HG02610 (cell line): ENCODE measurements at regions not wholly inside any gene's neighbourhood (a gene's known extent, or its start where the extent isn't known, plus 50 kb on each side); places are given as distances from the start of the nearest gene placed in this dataset.
"Not testable (repeated sequence)": the region's sequence is repeated elsewhere in the genome, so short reads cannot be mapped to it uniquely, and the experiment has no call there.

Experiments
- ATAC-seq: cut with Tn5 transposase; IDR thresholded peaks from one replicate; pipeline ENCODE4 v1.9.1; 2021; ENCODE audit warnings: mild to moderate bottlenecking, moderate library complexity; ENCODE audit not compliant: unreplicated experiment

DNA sequence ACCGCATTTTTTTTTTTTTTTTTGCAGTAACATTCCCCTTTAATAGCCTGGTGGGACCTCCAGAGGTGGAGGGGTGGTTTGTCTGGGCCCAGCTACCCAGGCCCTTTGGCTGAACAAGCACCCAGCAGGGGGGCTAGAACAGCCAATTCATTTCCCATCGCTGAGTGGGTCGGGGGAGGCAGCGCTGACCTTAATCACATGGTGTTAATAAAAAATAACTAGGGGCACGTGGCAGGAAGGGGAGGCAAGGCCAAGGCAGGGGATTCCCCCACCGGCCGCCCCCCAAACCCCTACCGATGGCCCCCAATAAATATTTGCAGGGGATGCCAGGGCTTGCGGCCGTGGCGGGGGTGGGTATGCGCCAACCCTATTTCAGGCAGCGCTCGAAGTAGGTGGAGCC is 1709.9 kb downstream of the TP53TG3F start:
- ATAC-seq = not testable (repeated sequence)

DNA sequence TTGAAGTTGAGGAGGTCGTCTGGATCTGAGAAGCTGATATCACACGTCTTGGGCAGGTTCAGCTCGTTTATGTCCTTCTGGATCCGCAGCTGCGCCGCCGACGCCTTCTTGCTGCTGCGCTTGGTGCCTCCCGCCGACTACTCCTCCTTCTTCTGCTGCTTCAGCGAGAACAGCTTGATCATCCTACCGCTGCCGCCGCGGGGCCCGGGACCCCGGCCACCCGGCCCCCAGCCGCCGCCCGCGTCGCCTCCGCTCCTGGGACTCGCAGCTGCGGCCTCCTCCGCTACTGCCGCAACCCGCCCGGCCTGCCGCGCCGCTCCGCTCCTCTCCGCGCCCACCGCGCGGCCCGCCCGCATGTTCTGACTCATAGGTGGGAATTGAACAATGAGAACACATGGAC is 1710.6 kb downstream of the TP53TG3F start:
- not testable (repeated sequence) for ATAC-seq

DNA sequence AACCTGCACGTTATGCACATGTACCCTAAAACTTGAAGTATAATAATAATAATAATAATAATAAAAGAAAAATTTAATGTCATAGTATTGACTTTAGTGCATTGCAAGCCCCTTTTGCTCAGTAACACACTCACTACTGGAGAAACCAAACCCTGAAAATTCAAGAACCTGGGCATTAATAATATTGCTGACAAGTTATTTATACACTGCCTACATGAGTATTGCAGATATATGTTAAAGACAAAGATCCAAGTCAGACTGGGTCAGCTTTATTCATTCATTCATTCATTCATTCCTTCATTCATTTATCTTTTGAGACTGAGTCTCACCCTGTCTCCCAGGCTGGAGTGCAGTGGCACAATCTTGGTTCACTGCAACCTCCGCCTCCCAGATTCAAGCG is 1711.2 kb downstream of the TP53TG3F start:
- ATAC-seq = no peak

DNA sequence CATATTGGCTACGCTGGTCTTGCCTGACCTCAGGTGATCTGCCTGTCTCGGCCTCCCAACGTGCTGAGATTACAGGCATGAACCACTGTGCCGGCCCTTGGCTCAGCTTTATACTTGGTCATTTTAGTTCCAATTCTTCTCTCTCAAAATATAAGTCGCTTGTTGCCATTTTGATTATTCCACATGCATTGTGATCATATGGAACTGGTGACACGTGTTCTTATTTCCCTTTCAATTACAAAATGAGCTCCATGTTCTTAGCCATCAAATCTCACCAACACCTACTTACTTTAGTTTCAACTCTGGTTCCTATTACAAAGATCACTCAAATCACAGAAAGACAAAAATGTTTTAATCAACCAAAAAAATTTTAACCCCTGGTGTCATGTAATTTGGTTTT is 1711.7 kb downstream of the TP53TG3F start:
- ATAC-seq = no peak

DNA sequence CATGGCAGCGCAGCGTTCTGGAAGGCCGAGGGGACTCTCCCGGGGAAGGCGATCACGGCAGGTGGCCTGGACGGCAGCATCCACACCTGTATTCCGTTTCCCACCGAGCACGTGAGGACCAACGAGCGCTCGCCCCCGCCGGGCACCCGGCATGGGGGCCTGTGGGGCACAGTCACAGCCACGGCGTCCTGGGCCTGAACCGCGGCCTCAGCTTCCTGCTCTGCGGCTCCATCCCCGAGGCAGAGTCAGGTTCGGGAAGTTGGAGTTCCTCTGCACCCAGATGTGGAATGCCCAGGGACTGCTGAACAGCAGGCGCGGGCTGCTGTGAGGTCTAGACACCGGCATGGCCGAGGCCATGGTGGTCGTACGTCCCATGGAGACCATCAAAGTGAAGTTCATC is 1713.9 kb downstream of the TP53TG3F start:
- no peak for ATAC-seq

DNA sequence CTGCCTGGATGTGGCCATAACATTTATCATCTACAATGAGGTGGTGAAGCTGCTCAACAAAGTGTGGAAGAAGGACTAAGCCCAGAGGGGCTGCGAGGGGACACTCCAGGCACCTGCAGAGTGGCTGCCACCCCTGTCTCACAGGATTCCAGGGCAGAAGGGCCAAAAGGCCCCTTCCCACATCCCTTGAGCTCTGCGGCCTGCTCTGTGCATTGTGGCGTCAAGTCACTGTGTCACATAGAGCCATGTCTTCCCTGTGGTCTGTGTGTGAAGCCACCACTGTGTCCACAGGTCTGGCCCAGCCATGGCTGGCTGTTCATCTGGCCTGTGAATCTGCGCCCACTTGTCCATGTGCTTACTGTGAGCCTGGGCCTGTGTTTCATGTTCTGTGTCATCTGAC is 1714.6 kb downstream of the TP53TG3F start:
- no peak for ATAC-seq

DNA sequence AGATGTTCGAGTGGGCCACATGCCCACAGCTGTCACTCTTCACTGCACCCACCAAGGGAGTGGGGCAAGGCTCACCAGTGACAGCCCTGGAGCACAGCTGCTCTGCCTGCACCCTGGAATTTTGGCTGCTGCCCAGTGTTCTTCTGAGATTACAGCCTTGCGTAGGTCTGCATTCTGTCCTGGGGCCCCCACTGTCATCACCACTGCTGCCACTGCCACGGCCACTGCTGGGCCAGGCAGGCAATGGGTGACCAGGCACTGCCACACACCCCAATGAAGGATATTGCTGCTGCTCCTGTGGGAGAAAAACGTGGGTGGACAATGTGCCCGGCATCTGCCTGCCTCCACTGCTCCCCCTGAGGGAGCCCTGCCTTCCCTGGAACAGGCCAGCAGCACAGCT is 1717.0 kb downstream of the TP53TG3F start:
- ATAC-seq = no peak

DNA sequence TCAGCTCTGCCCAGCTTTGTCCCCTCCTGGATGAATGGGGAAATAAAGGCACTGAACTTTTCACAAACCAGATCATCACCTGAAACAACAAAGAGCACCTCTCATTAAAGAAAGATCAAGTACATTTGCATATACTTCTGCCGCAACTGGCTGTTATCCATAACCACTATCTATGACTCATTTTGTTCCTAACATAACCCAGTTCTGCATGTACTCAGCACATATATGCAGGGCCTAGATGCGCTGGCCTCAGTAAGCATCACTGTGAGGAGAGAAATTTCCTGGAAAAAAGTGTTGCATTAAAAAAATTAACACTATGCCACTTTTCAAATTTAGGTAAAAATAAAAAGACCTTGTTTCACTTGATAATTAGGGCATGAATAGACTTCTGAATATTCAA is 1718.4 kb downstream of the TP53TG3F start:
- ATAC-seq = no peak

DNA sequence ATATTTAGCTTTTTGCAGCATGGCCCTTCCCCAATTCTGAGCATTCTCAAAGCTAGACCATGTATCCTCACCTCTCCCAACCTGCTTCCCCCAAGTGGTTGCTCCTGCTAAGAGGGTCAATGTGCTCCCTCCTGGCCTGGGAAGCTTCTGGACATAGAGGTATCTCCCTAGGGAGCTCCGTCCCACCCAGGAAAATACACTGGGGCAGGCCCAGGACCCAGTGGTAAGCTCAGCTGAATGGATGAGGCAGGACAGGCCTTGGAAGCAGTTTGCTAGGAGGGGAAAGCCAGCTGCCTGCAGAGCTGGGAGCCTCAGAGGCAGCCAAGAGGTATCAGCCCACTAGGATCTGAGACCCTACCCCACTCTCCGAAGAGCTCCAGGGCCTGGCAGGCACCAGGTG is 1721.6 kb downstream of the TP53TG3F start:
- no peak for ATAC-seq

DNA sequence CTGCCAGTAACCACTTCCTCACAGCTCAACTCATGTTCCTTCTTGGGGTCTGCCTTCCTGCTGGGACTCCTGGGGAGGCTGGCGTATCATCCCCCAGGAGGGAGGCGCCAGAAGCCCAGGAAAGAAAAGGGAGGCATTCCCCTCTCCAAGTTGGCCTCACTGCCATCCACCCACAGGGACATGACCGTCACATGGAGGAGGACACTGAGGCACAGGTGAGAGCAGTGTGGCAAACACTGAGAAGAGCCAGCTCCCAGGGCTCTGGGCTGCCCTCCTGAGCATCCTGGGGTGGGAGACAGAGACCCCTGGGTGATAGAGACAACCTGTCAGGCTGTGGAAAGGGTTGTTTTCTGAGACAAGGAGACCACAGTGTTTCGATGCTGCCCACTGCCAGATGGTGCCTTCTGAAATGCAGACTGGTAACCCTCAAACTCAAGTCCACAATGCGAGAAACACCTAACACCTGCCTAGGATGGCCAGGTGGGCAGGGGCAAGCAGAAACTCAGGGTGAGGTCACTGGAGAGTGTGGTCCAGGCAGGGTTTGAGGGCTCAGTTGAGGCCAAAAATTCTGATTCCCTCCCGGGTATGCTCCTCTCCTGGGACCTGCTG is 1722.1 kb downstream of the TP53TG3F start:
- no peak for ATAC-seq

DNA sequence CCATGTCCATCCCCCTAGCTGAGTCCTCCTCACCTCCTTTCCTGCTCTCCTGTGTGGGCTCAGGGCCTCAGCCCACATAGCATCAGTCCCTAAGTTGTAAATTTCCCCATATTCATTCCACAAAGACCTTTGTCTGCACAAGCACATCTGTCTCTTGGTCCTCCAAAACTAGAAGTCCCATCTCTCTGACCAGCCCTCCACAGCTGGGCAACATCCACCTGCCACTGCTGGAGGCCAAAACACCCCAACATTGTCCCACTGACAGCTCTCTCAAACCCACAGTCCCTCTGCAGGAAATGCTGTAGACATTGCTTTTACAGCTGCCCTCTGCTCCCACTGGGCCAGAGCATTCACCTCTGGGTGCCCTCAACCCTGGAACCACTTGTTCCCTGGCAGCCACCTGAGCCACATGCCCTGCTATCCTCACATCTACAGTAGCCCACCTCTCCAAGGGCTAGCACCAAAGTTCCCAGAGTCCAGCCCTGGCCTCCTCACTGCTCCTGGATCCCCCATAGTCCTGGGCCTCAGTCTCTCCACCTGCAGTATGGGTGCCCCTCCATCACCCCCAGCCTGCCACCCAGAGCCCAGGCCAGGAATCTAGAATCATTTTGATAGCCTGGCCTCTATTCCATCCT is 1722.7 kb downstream of the TP53TG3F start:
- no peak for ATAC-seq

DNA sequence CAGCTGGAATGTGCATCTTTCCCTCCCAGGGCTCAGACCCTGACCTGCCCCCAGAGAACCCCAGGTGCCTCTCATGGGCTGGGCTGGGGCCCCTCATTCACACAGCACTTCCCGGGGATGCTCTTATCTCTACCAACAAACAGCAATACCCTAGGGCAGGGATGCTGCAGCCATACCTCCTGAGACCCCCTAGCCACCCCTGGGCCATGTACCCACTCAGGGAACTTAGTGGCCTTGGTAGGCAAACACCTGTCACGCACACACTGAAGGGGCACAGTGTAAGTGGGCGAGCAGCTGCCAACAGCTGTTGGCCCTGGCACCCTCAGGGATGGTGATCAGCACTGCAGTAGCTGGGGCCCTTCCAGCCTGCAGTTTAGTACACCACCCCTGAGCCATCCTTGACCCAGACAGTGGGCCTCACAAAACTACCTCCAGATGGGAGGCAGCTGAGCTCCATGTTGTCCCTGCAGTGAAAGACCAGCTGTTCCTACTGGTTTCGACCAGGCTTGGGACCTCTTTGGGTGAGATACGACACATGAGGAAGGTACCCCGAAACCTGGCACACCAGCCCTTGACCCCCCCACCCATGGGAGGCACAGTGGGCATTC is 1723.6 kb downstream of the TP53TG3F start:
- ATAC-seq = no peak

DNA sequence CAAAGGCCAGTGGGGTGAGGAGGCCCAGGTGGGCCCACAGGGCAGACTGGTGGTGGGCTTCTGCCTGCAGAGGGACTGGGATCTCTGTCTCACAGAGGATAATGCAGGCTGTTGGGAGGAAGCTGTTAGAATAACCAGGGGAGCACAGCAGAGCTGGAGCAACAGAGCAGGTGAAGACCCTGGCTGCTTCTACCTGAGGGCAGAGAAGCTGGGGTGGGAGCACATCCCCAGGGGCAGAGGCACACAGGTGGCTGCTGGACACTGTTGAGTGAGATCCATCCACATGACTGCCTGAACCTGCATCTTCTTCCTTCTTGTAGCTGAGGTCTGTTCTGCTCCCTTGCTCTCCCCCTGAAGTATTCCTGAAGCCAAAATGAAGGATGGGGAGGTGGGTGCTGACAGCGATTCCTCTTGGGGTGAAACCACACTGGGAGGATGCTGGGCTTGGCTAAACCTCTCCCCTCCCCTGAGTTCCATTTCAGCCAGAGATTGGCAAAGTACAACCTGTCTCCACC is 1725.0 kb downstream of the TP53TG3F start:
- ATAC-seq = no peak

DNA sequence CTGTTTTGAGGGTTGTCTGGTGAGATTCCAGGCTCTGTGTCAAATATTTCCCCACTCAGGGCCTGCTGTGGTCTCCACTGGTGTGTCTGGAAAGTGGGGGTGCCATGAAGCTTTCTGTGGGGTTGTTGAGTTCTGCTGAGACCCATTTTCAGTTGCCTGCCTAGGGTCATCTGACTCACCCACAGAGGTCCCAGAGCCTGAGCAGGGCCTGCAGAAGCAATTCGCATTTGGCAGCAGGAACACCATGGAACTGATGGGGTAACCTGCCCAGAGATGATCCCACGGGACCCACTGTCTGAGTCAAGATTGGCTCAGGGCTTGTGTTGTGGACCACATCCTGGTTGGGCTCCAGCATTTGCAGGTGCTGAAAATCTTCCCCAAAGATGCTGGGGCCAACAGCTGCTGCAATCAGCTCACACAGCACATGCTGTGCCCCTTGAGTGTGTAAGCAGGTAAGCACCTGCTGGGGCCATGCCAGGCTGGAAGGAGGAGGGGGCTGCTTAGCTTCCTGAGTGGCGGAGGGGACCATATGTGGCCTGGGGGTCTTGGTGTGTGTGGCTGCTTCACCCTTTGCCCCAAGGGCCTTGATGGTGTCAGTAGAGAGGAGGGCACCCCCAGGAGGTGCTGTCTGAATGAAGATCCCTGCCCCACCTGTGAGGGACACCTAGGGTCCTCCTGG is 1726.1 kb downstream of the TP53TG3F start:
- no peak for ATAC-seq

DNA sequence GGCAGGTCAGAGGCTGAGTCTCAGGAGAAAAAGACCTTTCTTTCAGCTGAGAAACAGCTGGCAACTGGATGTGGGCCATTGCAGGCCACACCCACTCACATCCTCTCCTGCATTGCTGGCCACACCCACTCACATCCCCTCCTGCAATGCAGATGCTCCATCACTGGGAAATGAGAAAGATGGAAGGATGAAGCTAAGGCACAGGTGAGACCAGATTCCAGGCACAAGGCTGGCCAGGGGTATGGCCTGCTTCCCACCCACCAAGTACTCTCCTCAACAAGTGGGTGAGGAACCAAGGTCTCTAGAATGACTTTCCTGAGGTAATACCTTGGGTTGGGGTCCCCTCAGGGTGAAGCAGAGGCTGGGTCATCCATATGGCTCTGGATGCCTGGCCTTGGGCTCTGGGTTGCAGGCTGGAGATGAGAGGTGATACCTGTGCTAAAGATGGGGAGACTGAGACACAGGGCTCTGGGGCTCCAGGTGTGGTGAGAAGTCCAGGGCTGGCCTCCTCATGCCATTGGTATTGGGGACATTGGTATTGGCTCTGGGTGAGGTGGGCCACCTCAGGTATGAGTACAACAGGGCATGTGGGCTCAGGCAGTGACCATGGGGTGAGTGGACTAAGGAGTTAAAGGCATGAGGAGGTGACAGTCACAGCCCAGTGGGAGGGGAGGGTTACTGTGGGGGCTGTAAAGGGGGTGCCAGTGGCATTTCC is 1726.8 kb downstream of the TP53TG3F start:
- ATAC-seq = no peak

DNA sequence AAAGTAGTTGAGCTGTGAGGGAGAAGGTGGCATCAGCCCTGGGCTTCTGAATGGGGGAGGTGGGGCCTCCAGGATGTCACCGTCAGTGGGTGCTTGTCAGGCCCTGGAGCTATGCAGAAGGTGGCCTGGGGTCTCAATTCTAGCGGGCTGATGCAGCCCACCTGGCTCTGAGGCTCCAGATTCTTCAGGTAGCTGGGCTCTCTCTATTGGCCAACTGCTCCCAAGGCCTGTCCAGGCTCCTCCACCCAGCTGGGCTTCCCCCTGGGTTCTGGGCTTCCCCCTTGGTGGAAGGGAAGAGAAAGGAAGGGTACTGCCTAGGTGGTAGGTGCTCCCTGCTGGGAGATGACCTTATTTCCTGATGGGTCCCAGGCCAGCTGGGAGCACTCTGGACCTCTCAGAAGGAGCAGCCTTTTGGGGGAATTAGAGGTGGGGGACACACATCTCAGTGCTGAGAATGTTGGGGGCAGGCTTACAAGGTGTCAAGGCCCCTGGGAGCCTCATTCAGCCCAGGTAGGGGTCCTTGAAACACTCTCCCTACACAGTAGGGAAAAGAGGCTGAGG is 1728.3 kb downstream of the TP53TG3F start:
- no peak for ATAC-seq

DNA sequence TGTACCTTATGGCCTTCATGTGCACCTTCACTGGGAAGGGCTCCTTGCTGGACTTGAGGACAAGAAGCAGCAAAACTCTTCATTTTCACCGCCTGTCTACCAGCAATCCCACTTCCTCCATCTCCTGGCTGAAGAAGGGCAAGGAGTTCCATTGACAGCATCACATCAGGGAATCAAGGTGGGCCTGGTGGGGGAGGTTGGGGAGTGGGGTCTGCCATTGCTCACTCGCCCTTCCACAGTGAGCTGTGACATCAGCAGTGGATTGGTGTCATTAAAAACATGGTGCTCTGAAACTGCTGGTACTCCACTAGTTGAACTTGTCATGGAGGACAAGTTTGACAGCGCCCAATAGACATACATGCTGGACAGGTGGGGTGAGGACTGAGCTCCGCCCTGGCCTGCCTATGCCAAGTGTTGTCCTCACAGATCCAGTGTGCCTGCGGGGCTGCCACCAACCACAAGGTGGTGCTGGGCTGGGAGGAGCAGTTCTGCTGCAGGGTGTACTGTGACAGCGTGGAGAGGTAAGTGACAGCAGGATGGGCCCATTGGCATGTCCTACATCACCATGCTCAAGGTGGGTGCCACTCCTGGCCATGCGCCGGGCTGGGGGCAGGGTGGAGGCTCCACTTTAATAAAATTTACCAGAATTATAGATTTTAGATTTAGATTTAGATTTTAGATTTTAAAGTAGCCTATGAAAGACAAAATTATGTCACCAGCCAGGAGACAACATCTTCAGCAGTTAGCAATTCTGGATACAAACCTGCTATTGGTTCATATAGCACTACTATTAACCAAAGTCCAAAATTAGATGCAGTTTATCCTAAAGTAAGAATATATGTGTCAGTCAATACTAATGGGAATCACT is 1729.1 kb downstream of the TP53TG3F start:
- no peak for ATAC-seq

DNA sequence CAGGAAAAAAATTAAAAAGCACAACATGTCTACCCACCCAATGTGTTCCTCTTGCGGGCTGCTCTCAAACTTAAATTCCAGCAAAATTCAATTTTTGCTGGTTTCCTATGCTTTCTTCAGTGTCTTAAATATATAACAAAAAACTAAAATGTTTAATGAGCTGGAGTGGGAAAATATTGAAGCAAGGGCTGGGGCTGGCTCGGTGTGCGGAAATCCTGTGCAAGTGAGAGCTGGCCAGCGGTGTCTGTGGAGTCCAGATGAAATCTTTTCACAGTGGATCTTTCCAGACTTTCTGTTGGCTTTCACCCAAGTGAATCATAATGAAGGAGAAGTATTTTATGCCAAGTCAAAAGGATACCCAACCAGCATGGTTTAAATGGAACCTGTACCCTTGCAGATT is 1733.6 kb downstream of the TP53TG3F start:
- ATAC-seq = no peak

DNA sequence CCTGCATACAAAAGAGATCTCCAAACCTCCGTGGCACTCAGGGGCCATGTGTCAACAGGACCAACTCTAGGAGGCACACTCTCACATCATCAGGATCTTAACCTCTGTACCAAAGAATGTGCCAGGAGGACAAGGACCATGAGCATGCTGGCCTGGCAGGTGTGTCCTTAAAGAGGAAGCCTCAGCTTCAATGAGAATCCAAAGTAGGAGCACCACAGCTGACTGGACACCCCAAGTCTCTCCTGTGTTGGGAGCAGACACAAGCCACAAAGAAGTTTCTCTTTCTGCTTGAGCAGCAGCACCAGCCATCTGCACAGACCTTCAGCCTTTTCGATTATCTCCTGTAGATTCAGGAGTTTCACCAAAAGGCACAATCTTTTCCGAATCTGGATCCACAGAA is 1734.5 kb downstream of the TP53TG3F start:
- ATAC-seq = no peak

DNA sequence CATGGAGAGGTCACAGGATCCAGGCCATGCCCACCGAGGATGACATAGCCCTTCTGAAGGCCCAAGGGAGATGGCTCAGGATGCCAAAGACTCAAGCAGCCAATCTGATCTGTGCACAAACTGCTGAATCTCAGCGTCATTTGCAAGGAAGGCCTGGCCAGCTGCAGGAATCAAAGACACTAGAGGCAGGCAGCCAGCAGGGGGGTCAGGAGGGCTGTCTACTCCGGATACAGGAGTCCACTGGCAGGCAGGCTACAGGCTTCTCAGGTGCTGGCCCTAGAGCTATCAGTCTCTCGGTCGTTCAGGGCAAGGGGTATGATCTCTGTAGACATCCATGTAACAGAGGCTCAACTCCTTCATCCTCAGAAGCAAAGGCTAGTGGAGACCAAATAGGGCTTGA is 1735.3 kb downstream of the TP53TG3F start:
- ATAC-seq = no peak
